Colonic mucosa (tissue), 4 donors: ENCODE measurements at regions not wholly inside any gene's neighbourhood (a gene's known extent, or its start where the extent isn't known, plus 50 kb on each side); places are given as distances from the start of the nearest gene placed in this dataset.

Experiments used
- DNase-seq: peaks from one replicate; pipeline ENCODE4 v3.0.0-alpha.2; 2020
- H3K27ac ChIP-seq: fragments of 200-600 bp; one replicate; pipeline ENCODE4 v1.8.0; 2021
- H3K27me3 ChIP-seq: fragments of 200-600 bp; one replicate; pipeline ENCODE4 v1.8.0; 2021
- H3K36me3 ChIP-seq: fragments of 200-600 bp; one replicate; pipeline ENCODE4 v1.8.0; 2021
- H3K4me1 ChIP-seq: fragments of 200-600 bp; one replicate; pipeline ENCODE4 v1.8.0; 2021; ENCODE audit warnings: mild to moderate bottlenecking
- H3K4me3 ChIP-seq: fragments of 200-600 bp; one replicate; pipeline ENCODE4 v1.8.0; 2021
- H3K9ac ChIP-seq, 2 donors: one replicate each; pipeline ENCODE4 v1.7.0; 2013; ENCODE audit warnings: control low read depth in 2 of 2, low read depth in 2 of 2, low read length in 2 of 2
- H3K9me3 ChIP-seq: fragments of 200-600 bp; one replicate; pipeline ENCODE4 v1.8.0; 2021
- intact Hi-C: fragments of 100-400 bp; cut with DNase I; formaldehyde crosslinking; loops from one replicate; pipeline ENCODE4 v1.14.1; 2022
- TF ChIP-seq, protein P1 (sequence below): fragments of 200-600 bp; IDR thresholded peaks from one replicate; pipeline ENCODE4 v1.8.0; 2022; ENCODE audit warnings: antibody characterized with exemption, mild to moderate bottlenecking
- donor health status: healthy.
- donor health status: DM: no; HTN: no; CAD: no.
- donor health status: DM: no; HTN: no; CAD: no.

DNA sequence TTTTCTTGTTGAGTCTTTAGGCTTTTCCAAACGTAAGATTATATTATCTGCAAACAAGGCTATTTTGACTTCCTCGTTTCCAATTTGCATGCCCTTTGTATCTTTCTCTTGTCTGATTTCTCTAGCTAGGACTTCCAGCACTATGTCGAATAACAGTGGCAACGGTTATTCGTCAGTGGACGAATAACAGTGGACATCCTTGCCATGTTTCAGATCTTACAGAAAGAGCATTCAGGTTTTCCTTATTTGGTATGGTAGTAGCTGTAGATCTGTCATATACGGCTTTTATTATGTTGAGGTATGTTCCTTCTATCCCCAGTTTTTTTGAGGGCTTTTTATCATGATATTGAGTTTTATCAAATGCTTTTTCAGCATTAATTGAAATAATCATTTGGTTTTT, 634.6 kb upstream of the ADGRL3 start:
- TF ChIP-seq, protein P1, sequence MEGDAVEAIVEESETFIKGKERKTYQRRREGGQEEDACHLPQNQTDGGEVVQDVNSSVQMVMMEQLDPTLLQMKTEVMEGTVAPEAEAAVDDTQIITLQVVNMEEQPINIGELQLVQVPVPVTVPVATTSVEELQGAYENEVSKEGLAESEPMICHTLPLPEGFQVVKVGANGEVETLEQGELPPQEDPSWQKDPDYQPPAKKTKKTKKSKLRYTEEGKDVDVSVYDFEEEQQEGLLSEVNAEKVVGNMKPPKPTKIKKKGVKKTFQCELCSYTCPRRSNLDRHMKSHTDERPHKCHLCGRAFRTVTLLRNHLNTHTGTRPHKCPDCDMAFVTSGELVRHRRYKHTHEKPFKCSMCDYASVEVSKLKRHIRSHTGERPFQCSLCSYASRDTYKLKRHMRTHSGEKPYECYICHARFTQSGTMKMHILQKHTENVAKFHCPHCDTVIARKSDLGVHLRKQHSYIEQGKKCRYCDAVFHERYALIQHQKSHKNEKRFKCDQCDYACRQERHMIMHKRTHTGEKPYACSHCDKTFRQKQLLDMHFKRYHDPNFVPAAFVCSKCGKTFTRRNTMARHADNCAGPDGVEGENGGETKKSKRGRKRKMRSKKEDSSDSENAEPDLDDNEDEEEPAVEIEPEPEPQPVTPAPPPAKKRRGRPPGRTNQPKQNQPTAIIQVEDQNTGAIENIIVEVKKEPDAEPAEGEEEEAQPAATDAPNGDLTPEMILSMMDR: no peak
- intact Hi-C loops: no loop called here
- no peaks in the 10 kb centered on the region for H3K36me3 ChIP-seq

DNA sequence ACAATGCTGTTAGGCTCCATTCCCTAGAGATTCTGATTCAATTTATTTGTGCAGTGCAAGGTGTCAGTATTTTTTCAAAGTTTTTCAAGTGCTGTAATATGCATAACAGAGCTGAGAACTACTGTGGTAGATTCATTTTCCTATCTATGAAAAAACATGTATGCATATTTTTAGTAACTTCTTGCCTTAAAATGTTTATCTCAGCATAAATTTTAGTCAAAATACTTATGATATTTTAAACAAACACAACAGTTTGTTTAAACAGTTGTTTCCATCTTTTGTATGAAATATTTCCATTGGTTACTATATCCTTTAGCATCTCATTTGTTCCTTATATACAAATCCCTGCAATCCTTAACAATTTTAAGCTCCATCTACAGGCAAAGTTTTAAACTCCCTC, 624.8 kb upstream of the ADGRL3 start:
- DNase-seq: no peak
- H3K9me3 ChIP-seq: no peaks in the 10 kb centered on the region
- no peak overlapping the region for H3K4me3 ChIP-seq
- intact Hi-C loops: no loop called here
- H3K27ac ChIP-seq: no peak overlapping the region
- H3K9ac ChIP-seq: no peak overlapping the region
- H3K27me3 ChIP-seq: no peaks in the 10 kb centered on the region
- TF ChIP-seq, protein P1: no peak
- no peaks in the 10 kb centered on the region for H3K36me3 ChIP-seq
- H3K4me1 ChIP-seq: no peaks in the 10 kb centered on the region

More for the DNA sequence above, 634.6 kb upstream of the ADGRL3 start:
- no peak for DNase-seq
- H3K4me1 ChIP-seq: no peaks in the 10 kb centered on the region
- no peak overlapping the region for H3K9ac ChIP-seq
- no peaks in the 10 kb centered on the region for H3K27me3 ChIP-seq
- no peak overlapping the region for H3K27ac ChIP-seq
- no peaks in the 10 kb centered on the region for H3K9me3 ChIP-seq
- H3K4me3 ChIP-seq: no peak overlapping the region

DNA sequence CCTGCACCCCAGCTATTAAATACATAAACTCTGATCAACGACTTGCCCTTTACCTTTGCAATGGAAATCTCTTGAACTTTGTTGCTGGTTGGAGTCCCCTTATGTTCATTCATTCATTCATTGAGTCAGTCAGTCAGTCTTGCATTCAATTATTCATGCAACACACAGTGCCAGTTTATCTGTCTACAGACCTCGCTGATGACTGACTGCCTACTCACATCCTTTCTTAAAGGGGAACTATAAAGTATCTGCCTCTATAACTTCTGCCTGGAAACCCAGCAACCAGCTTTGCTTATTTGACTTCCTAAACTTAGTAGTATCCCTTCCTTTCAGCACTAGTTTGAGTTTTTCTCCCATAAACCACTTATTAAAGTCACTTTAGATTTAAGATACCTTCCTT, 620.8 kb upstream of the ADGRL3 start:
- H3K27ac ChIP-seq: no peak overlapping the region

DNA sequence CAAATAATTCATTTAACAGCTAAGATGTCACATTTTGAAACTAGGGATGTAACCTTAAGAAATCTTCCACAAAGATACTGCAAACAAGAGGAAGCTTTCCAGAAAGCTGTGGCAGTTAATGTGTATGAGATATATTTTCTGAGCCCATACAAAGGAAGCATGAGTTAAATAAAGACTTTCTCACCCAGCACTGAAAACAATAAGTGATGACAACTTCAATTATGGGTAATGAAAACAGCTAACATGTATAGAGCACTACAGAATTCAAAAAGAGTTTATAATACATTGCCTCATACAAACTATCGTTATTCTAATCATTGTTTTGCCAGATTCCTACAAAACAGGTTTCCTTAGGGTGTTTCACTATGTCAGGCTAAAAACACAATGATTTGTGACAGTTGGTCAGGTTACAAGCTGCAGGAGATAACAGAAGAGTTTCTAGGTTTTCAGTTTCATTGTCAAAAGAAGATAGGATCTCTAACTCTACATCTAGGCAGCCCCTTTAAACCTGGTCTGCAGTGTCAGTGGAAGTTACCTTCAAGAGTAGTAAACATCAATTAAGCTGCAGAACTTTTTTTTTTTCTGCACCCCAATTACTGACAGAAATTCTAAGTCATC, 618.1 kb upstream of the ADGRL3 start:
- no peaks in the 10 kb centered on the region for H3K4me1 ChIP-seq
- TF ChIP-seq, protein P1: no peak
- no peak overlapping the region for H3K27ac ChIP-seq
- H3K4me3 ChIP-seq: no peak overlapping the region
- intact Hi-C loops: no loop called here
- no peaks in the 10 kb centered on the region for H3K36me3 ChIP-seq
- H3K27me3 ChIP-seq: no peaks in the 10 kb centered on the region
- H3K9me3 ChIP-seq: no peaks in the 10 kb centered on the region
- no peak for DNase-seq
- H3K9ac ChIP-seq: no peak overlapping the region

More for the DNA sequence above, 620.8 kb upstream of the ADGRL3 start:
- Histone ChIP-seq H3K4me3 (no peak overlapping the region), H3K9me3 (no peaks in the 10 kb centered on the region), H3K4me1 (no peaks in the 10 kb centered on the region), H3K27me3 (no peaks in the 10 kb centered on the region), H3K9ac (no peak overlapping the region), H3K36me3 (no peaks in the 10 kb centered on the region)
- intact Hi-C loops: no loop called here
- DNase-seq: no peak
- TF ChIP-seq, protein P1: no peak

DNA sequence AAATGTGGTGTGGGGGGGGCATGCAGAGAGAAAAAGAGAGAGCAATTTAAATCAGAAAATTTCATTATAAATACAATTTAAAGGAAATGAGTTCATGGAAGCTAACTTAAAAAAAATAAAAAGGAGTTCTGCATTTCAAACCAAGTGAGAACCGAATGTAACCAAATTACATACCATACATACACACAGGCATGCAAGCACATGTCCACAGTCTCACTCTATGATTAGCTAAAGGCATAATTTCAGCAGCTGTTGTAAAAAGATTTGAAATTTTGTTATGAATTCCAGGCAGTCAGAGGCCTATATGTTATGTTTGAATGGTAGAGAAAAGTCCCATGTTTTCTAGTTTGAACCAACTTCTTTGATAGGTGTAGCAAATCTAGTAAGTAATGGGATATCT, 611.6 kb upstream of the ADGRL3 start:
- H3K9me3 ChIP-seq: no peaks in the 10 kb centered on the region
- intact Hi-C loops: no loop called here
- no peaks in the 10 kb centered on the region for H3K4me1 ChIP-seq
- H3K36me3 ChIP-seq: no peaks in the 10 kb centered on the region
- DNase-seq: no peak
- H3K4me3 ChIP-seq: no peak overlapping the region
- no peak overlapping the region for H3K27ac ChIP-seq
- H3K27me3 ChIP-seq: no peaks in the 10 kb centered on the region
- TF ChIP-seq, protein P1: no peak
- H3K9ac ChIP-seq: no peak overlapping the region
